HepG2 (cell line): ENCODE measurements at regions not wholly inside any gene's neighbourhood (a gene's known extent, or its start where the extent isn't known, plus 50 kb on each side); places are given as distances from the start of the nearest gene placed in this dataset.

Experiments
- ATAC-seq: fragments of 200-7000 bp; cut with Tn5 transposase; 3 replicates; pipeline ENCODE4 v1.9.1; 2020; ENCODE audit warnings: mild to moderate bottlenecking, moderate library complexity
- BruUV-seq: library from RNA; stranded (reverse); fragments of 400-500 nt; replicated peaks from 2 replicates; lab custom pipeline; 2021; lab: Mats Ljungman, UMichigan
- CTCF ChIA-PET: fragments of 300-600 bp; formaldehyde crosslinking; extraction: SDS; loops from one replicate; lab custom pipeline; 2021; ENCODE audit warnings: low total read pairs, inconsistent platforms, low intra/inter-chr PET ratio; lab: Yijun Ruan, JAX
- POLR2A ChIA-PET: fragments of 350-600 bp; sonication (Branson Sonifier 250); formaldehyde crosslinking; loops from one replicate; lab custom pipeline; 2020; ENCODE audit warnings: antibody characterized with exemption, inconsistent platforms; lab: Yijun Ruan, JAX
- DNase-seq: peaks from one replicate; pipeline ENCODE4 v3.0.0-alpha.2; 2015; ENCODE audit warnings: low spot score
- FAIRE-seq: peaks from 3 replicates; lab custom pipeline; 2011; peaks lifted over from hg19 to GRCh38; lab: Jason Lieb, UNC
- H2AFZ ChIP-seq: one replicate; pipeline ENCODE4 v1.6.1; 2011; ENCODE audit warnings: low read length, inconsistent platforms
- H3K27ac ChIP-seq: fragments of 300-600 bp; 3 replicates; pipeline ENCODE4 v1.8.0; 2011; ENCODE audit warnings: mixed run types, mild to moderate bottlenecking, mixed read lengths, low read length, inconsistent platforms; ENCODE audit not compliant: insufficient read depth; ENCODE audit errors: extremely low read length
- H3K27me3 ChIP-seq, 2 experiments: fragments of 200-600 bp in 1 of 2; 2 replicates in 1 of 2; 3 replicates in 1 of 2; pipeline versions ENCODE4 v1.6.0 to v1.8.0; 2011; ENCODE audit warnings: low read length in 2 of 2, mild to moderate bottlenecking in 2 of 2, moderate library complexity in 2 of 2, inconsistent platforms in 1 of 2; ENCODE audit not compliant: insufficient read depth in 2 of 2, control insufficient read depth in 1 of 2
- H3K36me3 ChIP-seq, 2 experiments: fragments of 200-600 bp in 1 of 2; replicated peaks in 1 of 2; 2 replicates in 1 of 2; 3 replicates in 1 of 2; pipeline versions ENCODE4 v1.5.1 to v1.8.0; 2011; ENCODE audit warnings: low read length in 2 of 2, inconsistent platforms in 1 of 2; ENCODE audit not compliant: insufficient read depth in 2 of 2, control insufficient read depth in 1 of 2
- H3K4me1 ChIP-seq: 2 replicates; pipeline ENCODE4 v1.5.1; 2012; ENCODE audit warnings: low read length, inconsistent platforms; ENCODE audit not compliant: insufficient read depth
- H3K4me2 ChIP-seq: 2 replicates; pipeline ENCODE4 v1.6.0; 2011; ENCODE audit warnings: low read depth, low read length, inconsistent platforms
- H3K4me3 ChIP-seq, 3 experiments: fragments of 200-600 bp in 1 of 3; sonication (generic), shearing (Covaris generic) in 1 of 3; replicated peaks in 1 of 3; 2 replicates each; pipeline ENCODE4 v1.5.1; 2011 to 2016; ENCODE audit warnings: low read length in 3 of 3, inconsistent platforms in 2 of 3, low read depth in 2 of 3, mild to moderate bottlenecking in 2 of 3, control low read depth in 1 of 3, mixed read lengths in 1 of 3; ENCODE audit not compliant: insufficient read depth in 1 of 3
- H3K79me2 ChIP-seq: one replicate; pipeline ENCODE4 v1.6.1; 2011; ENCODE audit warnings: low read length, inconsistent platforms; ENCODE audit not compliant: insufficient read depth
- H3K9ac ChIP-seq: 2 replicates; pipeline ENCODE4 v1.6.0; 2011; ENCODE audit warnings: mild to moderate bottlenecking, low read depth, low read length, inconsistent platforms; ENCODE audit not compliant: insufficient read depth
- H3K9me3 ChIP-seq: 2 replicates; pipeline ENCODE4 v1.5.1; 2012; ENCODE audit warnings: mild to moderate bottlenecking, low read length
- H4K20me1 ChIP-seq: 2 replicates; pipeline ENCODE4 v1.6.0; 2011; ENCODE audit warnings: inconsistent platforms, mild to moderate bottlenecking, low read length, moderate library complexity; ENCODE audit not compliant: insufficient read depth
- ARHGAP35 ChIP-seq: sonication (generic); formaldehyde crosslinking; IDR thresholded peaks from 2 replicates; pipeline ENCODE4 v1.9.0; 2022; ENCODE audit warnings: mild to moderate bottlenecking, inconsistent platforms, moderate library complexity, missing genetic modification reagents, borderline replicate concordance
- ELF1 ChIP-seq: sonication (generic); formaldehyde crosslinking; IDR thresholded peaks from 2 replicates; pipeline ENCODE4 v1.4.0; 2020; ENCODE audit warnings: missing genetic modification reagents
- KLF9 ChIP-seq: IDR thresholded peaks from 2 replicates; pipeline ENCODE4 v1.6.1; 2016; ENCODE audit warnings: low read depth
- MEIS1 ChIP-seq: sonication (generic); formaldehyde crosslinking; IDR thresholded peaks from 2 replicates; pipeline ENCODE4 v1.9.0; 2021; ENCODE audit warnings: mild to moderate bottlenecking, missing genetic modification reagents, moderate library complexity, borderline replicate concordance
- MXI1 ChIP-seq: IDR thresholded peaks from 3 replicates; pipeline ENCODE4 v1.6.1; 2012; ENCODE audit warnings: low read depth, low read length, inconsistent platforms, borderline replicate concordance
- NFE2 ChIP-seq: sonication (generic); formaldehyde crosslinking; IDR thresholded peaks from 2 replicates; pipeline ENCODE4 v1.4.0; 2020; ENCODE audit warnings: missing genetic modification reagents
- PHB2 ChIP-seq: fragments of 450-650 bp; IDR thresholded peaks from 2 replicates; pipeline ENCODE4 v1.6.1; 2018; ENCODE audit not compliant: partially characterized antibody
- TCF12 ChIP-seq, 2 experiments: fragments of 450-650 bp in 1 of 2; sonication (generic) in 1 of 2; formaldehyde crosslinking in 1 of 2; IDR thresholded peaks; 2 replicates each; pipeline versions ENCODE4 v1.6.1 to v1.8.0; 2017 to 2022; ENCODE audit warnings: antibody characterized with exemption in 1 of 2, mild to moderate bottlenecking in 1 of 2, missing genetic modification reagents in 1 of 2, moderate library complexity in 1 of 2
- TGIF2 ChIP-seq: IDR thresholded peaks from 2 replicates; pipeline ENCODE4 v1.6.1; 2016; ENCODE audit warnings: control low read depth, missing compliant biosample characterization
- ZFYVE20 ChIP-seq: sonication (generic); formaldehyde crosslinking; IDR thresholded peaks from 2 replicates; pipeline ENCODE4 v1.8.0; 2023; ENCODE audit warnings: low read depth, mild to moderate bottlenecking, moderate library complexity, missing genetic modification reagents, borderline replicate concordance
- ZNF121 ChIP-seq: sonication (generic); formaldehyde crosslinking; IDR thresholded peaks from 2 replicates; pipeline ENCODE4 v1.5.0; 2020; ENCODE audit warnings: mild to moderate bottlenecking, missing genetic modification reagents
- ZNF260 ChIP-seq: sonication (generic); formaldehyde crosslinking; IDR thresholded peaks from 2 replicates; pipeline ENCODE4 v1.4.0; 2020; ENCODE audit warnings: missing genetic modification reagents, low read depth, mild to moderate bottlenecking, borderline replicate concordance
- ZNF841 ChIP-seq: sonication (generic); formaldehyde crosslinking; IDR thresholded peaks from 2 replicates; pipeline ENCODE4 v1.8.1; 2023; ENCODE audit warnings: missing genetic modification reagents, borderline replicate concordance
- ZSCAN22 ChIP-seq: sonication (generic); formaldehyde crosslinking; IDR thresholded peaks from 2 replicates; pipeline ENCODE4 v1.4.0; 2020; ENCODE audit warnings: mild to moderate bottlenecking, missing genetic modification reagents
- WGBS: methylation state at CpG from one replicate; pipeline ENCODE4 v1.1.6; 2017; ENCODE audit warnings: low lambda C conversion rate; 5-methylcytosine and 5-hydroxymethylcytosine counted together
- in situ Hi-C: cut with HindIII; loops from 2 replicates; pipeline ENCODE4 v1.10.0; 2017; ENCODE audit warnings: low pct_unique_long_range_greater_than_20kb; ENCODE audit not compliant: extremely low pct_ligation_motif_present
- intact Hi-C: fragments of 100-400 bp; cut with micrococcal nuclease; formaldehyde crosslinking; loops from one replicate; pipeline ENCODE4 v1.10.0; 2022; ENCODE audit not compliant: unreplicated experiment
- TF ChIP-seq, protein P1 (sequence below): sonication (generic); formaldehyde crosslinking; IDR thresholded peaks from 2 replicates; pipeline ENCODE4 v1.5.1; 2020; ENCODE audit warnings: missing genetic modification reagents, mild to moderate bottlenecking, borderline replicate concordance
- TF ChIP-seq, protein P2 (sequence below): IDR thresholded peaks from 2 replicates; pipeline ENCODE4 v1.6.1; 2016; ENCODE audit warnings: missing genetic modification reagents, missing compliant biosample characterization

- TF ChIP-seq, protein P1, sequence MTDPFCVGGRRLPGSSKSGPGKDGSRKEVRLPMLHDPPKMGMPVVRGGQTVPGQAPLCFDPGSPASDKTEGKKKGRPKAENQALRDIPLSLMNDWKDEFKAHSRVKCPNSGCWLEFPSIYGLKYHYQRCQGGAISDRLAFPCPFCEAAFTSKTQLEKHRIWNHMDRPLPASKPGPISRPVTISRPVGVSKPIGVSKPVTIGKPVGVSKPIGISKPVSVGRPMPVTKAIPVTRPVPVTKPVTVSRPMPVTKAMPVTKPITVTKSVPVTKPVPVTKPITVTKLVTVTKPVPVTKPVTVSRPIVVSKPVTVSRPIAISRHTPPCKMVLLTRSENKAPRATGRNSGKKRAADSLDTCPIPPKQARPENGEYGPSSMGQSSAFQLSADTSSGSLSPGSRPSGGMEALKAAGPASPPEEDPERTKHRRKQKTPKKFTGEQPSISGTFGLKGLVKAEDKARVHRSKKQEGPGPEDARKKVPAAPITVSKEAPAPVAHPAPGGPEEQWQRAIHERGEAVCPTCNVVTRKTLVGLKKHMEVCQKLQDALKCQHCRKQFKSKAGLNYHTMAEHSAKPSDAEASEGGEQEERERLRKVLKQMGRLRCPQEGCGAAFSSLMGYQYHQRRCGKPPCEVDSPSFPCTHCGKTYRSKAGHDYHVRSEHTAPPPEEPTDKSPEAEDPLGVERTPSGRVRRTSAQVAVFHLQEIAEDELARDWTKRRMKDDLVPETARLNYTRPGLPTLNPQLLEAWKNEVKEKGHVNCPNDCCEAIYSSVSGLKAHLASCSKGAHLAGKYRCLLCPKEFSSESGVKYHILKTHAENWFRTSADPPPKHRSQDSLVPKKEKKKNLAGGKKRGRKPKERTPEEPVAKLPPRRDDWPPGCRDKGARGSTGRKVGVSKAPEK (CRISPR knock-in tag): no peak
- TF ChIP-seq ZNF260: no peak
- TF ChIP-seq ZSCAN22 (CRISPR knock-in tag): no peak
- no peak for TF ChIP-seq MXI1
- no peak for TF ChIP-seq ARHGAP35
- TF ChIP-seq PHB2: no peak
- TF ChIP-seq TGIF2 (CRISPR knock-in tag): no peak
- no peak for TF ChIP-seq KLF9 (CRISPR knock-in tag)
- TF ChIP-seq TCF12 (IDR thresholded peaks at IDR 0.05): no peak
- TF ChIP-seq TCF12 (CRISPR knock-in tag; IDR thresholded peaks at IDR 0.05): no peak
- TF ChIP-seq NFE2 (CRISPR knock-in tag): no peak
- no peak for TF ChIP-seq ZFYVE20
- no peak for TF ChIP-seq ZNF121 (CRISPR knock-in tag)
- TF ChIP-seq ELF1 (CRISPR knock-in tag): no peak
- TF ChIP-seq ZNF841 (CRISPR knock-in tag): no peak
- no peak for TF ChIP-seq MEIS1 (CRISPR knock-in tag)
- TF ChIP-seq, protein P2, sequence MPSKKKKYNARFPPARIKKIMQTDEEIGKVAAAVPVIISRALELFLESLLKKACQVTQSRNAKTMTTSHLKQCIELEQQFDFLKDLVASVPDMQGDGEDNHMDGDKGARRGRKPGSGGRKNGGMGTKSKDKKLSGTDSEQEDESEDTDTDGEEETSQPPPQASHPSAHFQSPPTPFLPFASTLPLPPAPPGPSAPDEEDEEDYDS (CRISPR knock-in tag): no peak
- no peaks in the 10 kb centered on the region for H3K79me2 ChIP-seq
- H3K9me3 ChIP-seq: no peaks in the 10 kb centered on the region
- CTCF ChIA-PET: no interaction called here
- H3K27me3 ChIP-seq: peaks cover 11 to 57% of the 10 kb centered on the region in 2 experiments
- 38% methylated on average over 13 of the region's 13 CpGs for WGBS
- no peaks in the 10 kb centered on the region for H3K36me3 ChIP-seq
- no peak overlapping the region for H3K27ac ChIP-seq
- BruUV-seq: no TSS peak
- FAIRE-seq: no peak
- no peak overlapping the region for H2AFZ ChIP-seq
- H3K9ac ChIP-seq: no peak overlapping the region
- 0 out of 2 replicates have a peak, but pooled peaks cover 7% of the 10 kb centered on the region for H3K4me1 ChIP-seq
- ATAC-seq: no peak
- in situ Hi-C loops (no loop called here), intact Hi-C loops (no loop called here)
- POLR2A ChIA-PET: no interaction called here
- no peaks in the 10 kb centered on the region for H4K20me1 ChIP-seq
- no peak for DNase-seq
- H3K4me3 ChIP-seq: no peak overlapping the region
- no peak overlapping the region for H3K4me2 ChIP-seq
These were observed 154.4 kb upstream of the TWIST2 start for GRCh38 chr2:238693337-238694093.
